Stimulated activated naive CD8-positive, alpha-beta T cell treated with anti-CD3 and anti-CD28 coated beads, Interleukin-15, amount 100 ng/mL, for 72 hours (primary cell): ENCODE measurements at regions not wholly inside any gene's neighbourhood (a gene's known extent, or its start where the extent isn't known, plus 50 kb on each side); places are given as distances from the start of the nearest gene placed in this dataset.

ENCODE experiments used
- ATAC-seq: fragments of 150-1000 bp; cut with Tn5 transposase; 2 replicates; pipeline ENCODE4 v1.10.0; 2021; ENCODE audit warnings: mild to moderate bottlenecking, moderate library complexity
- DNase-seq, 2 donors: peaks; one replicate each; pipeline ENCODE4 v3.0.0; 2021 to 2022
- H3K27ac Mint-ChIP-seq, 2 donors: one replicate each; pipeline ENCODE4 v1.8.0; 2022; ENCODE audit warnings: mild to moderate bottlenecking in 2 of 2, mixed read lengths in 2 of 2, moderate library complexity in 2 of 2
- H3K27me3 Mint-ChIP-seq: one replicate; pipeline ENCODE4 v1.8.0; 2022; ENCODE audit warnings: mixed read lengths
- H3K4me1 Mint-ChIP-seq: one replicate; pipeline ENCODE4 v1.8.0; 2022; ENCODE audit warnings: mild to moderate bottlenecking, mixed read lengths
- H3K4me3 Mint-ChIP-seq, 2 donors: one replicate each; pipeline ENCODE4 v1.8.0; 2022; ENCODE audit warnings: mild to moderate bottlenecking in 2 of 2, mixed read lengths in 2 of 2, moderate library complexity in 1 of 2
- H3K9me3 Mint-ChIP-seq, 2 donors: one replicate each; pipeline ENCODE4 v1.8.0; 2022; ENCODE audit warnings: mixed read lengths in 2 of 2

- no peak for DNase-seq
- Mint-ChIP-seq H3K27ac (no peak overlapping the region), H3K4me1 (no peaks in the 10 kb centered on the region), H3K4me3 (no peak overlapping the region), H3K9me3 (peaks cover 0 to 7% of the 10 kb centered on the region in 2 donors), H3K27me3 (no peaks in the 10 kb centered on the region)
- no peak for ATAC-seq
These were observed 179.9 kb upstream of the CHRM2 start for GRCh38 chr7:136688601-136689000.

GRCh38 chr7:136687693-136688322, 180.6 kb upstream of the CHRM2 start:
- Mint-ChIP-seq H3K27ac (no peak overlapping the region), H3K27me3 (no peaks in the 10 kb centered on the region), H3K9me3 (peaks cover 0 to 7% of the 10 kb centered on the region in 2 donors), H3K4me1 (no peaks in the 10 kb centered on the region), H3K4me3 (no peak overlapping the region)
- no peak for DNase-seq
- no peak for ATAC-seq

DNA sequence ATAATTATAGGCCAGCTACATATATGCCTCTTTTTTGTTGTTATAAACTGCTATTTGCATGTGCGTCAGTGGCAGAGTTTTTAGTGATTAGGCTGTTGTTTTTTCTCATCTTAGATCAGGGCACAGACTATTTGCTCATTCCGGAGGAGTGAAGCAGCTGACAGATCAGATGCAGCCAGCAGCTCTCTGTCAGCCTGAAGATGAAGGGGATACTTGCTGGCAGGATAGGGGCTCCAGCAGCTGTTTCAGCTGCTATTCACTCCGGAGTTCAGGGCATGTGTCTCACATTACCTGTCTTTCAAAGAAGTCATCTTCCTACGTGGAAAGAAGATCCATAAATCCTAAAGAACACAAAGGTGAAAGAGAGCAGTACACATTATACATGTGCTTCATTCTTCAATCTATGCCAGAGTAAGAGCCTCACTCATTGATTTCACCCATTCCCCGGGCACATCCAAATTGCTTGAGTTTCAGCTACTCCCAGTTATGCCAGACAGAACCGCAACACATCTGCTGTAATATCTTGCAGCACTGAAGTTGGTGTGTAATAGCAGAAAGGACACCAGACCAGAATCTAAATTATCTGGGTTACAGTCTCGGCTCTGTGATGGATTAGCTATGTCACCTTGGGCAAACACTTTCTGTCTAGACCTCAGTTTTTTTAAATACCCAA, 182.8 kb upstream of the CHRM2 start:
- DNase-seq (no peak), ATAC-seq (no peak)
- H3K27ac Mint-ChIP-seq: no peak overlapping the region
- no peak overlapping the region for H3K4me3 Mint-ChIP-seq
- H3K4me1 Mint-ChIP-seq: no peaks in the 10 kb centered on the region
- peaks cover 7% of the 10 kb centered on the region in 2 donors for H3K9me3 Mint-ChIP-seq
- H3K27me3 Mint-ChIP-seq: no peaks in the 10 kb centered on the region

- Mint-ChIP-seq H3K27me3 (no peaks in the 10 kb centered on the region), H3K27ac (no peak overlapping the region), H3K4me1 (no peaks in the 10 kb centered on the region), H3K9me3 (peaks cover 17 to 34% of the 10 kb centered on the region in 2 donors), H3K4me3 (no peak overlapping the region)
- DNase-seq: no peak
- ATAC-seq: no peak
These were observed 190.7 kb upstream of the CHRM2 start for GRCh38 chr7:136677471-136678365.

DNA sequence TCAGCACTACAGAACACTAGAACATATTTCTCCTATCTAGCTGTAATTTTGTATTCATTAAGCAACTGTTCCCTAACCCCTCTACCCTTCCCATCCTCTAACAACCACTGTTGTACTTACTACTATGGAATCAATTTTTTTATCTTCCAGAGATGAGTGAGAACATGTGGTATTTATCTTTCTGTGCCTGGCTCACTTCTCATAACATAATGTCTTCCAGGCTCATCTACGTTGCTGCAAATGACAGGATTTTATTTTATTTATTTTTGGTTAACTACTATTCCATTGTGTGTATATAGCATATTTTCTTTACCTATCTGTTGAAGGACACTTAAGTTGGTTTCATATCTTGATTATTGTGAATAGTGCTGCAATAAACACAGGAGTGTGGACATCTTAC, 200.9 kb upstream of the CHRM2 start:
- no peaks in the 10 kb centered on the region for H3K27me3 Mint-ChIP-seq

DNA sequence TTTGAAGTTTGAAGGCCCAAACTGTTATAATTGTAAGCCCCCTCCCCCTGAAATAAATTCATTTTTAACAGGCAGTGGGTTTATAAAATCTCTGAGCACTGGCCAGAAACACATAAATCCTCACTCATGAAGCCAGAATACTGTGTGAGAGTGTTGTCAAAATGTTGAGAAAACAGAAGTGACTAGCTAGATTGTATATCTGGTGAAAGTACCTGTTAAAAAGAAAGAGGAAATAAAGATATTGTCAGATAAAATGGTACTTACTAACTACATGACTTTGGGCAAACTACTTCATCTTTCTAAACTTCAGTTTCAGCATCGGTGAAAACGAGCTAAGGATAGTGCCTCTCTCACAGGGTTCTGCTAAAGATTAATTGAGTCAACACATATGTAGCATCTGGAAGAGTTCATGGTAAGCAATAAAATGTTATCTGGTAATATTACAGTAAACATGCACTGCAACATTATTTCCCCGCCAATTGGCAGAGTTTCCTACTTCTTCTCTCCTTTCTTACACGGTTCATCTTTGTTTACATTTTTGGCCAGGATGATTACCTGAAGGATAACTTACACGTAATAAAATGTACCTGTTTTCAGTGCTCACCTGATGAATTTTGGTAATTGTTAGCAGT, 202.5 kb upstream of the CHRM2 start:
- H3K9me3 Mint-ChIP-seq: peaks cover 3 to 8% of the 10 kb centered on the region in 2 donors
- ATAC-seq: no peak
- no peaks in the 10 kb centered on the region for H3K27me3 Mint-ChIP-seq
- no peaks in the 10 kb centered on the region for H3K4me1 Mint-ChIP-seq
- DNase-seq: no peak
- H3K4me3 Mint-ChIP-seq: no peak overlapping the region
- no peak overlapping the region for H3K27ac Mint-ChIP-seq

More for the DNA sequence above, 200.9 kb upstream of the CHRM2 start:
- no peak for ATAC-seq
- no peak overlapping the region for H3K27ac Mint-ChIP-seq
- H3K4me1 Mint-ChIP-seq: no peaks in the 10 kb centered on the region
- H3K4me3 Mint-ChIP-seq: no peak overlapping the region
- H3K9me3 Mint-ChIP-seq: peaks cover 12 to 13% of the 10 kb centered on the region in 2 donors
- DNase-seq: no peak

DNA sequence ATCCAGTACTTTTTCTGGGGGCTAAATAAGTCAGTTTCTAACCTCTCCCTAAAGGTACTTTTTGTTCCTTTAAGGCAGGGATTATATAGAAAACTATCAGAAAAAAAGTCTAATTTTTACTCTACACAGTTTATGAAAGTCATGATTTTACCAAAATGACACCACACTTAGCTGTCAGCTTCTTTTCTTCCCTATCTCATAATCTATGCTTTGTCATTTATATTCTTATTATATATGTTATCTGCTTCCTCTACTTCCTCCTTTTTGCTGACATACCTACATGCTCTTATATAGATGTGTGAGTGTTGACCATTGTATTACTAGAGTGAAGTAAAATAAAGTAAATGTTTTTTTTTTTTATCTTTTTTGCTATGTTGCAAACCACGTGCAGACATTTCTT, 203.9 kb upstream of the CHRM2 start:
- Mint-ChIP-seq H3K4me1 (no peaks in the 10 kb centered on the region), H3K27me3 (no peaks in the 10 kb centered on the region), H3K9me3 (peaks cover 3 to 8% of the 10 kb centered on the region in 2 donors), H3K27ac (no peak overlapping the region), H3K4me3 (no peak overlapping the region)
- DNase-seq (no peak), ATAC-seq (no peak)

GRCh38 chr7:136657482-136657921, 210.9 kb upstream of the CHRM2 start:
- Mint-ChIP-seq H3K4me1 (no peaks in the 10 kb centered on the region), H3K27ac (no peak overlapping the region), H3K9me3 (peaks cover 8 to 25% of the 10 kb centered on the region in 2 donors), H3K4me3 (no peak overlapping the region), H3K27me3 (no peaks in the 10 kb centered on the region)
- DNase-seq (no peak), ATAC-seq (no peak)

GRCh38 chr7:136656516-136656915, 211.9 kb upstream of the CHRM2 start:
- peaks cover 4 to 18% of the 10 kb centered on the region in 2 donors for H3K9me3 Mint-ChIP-seq
- no peak overlapping the region for H3K4me3 Mint-ChIP-seq
- no peak overlapping the region for H3K27ac Mint-ChIP-seq
- ATAC-seq: no peak
- no peaks in the 10 kb centered on the region for H3K27me3 Mint-ChIP-seq
- no peaks in the 10 kb centered on the region for H3K4me1 Mint-ChIP-seq
- DNase-seq: no peak

- H3K4me3 Mint-ChIP-seq: no peak overlapping the region
- ATAC-seq: no peak
- peaks cover 10 to 18% of the 10 kb centered on the region in 2 donors for H3K9me3 Mint-ChIP-seq
These were observed 213.0 kb upstream of the CHRM2 start for GRCh38 chr7:136655414-136655813.

DNA sequence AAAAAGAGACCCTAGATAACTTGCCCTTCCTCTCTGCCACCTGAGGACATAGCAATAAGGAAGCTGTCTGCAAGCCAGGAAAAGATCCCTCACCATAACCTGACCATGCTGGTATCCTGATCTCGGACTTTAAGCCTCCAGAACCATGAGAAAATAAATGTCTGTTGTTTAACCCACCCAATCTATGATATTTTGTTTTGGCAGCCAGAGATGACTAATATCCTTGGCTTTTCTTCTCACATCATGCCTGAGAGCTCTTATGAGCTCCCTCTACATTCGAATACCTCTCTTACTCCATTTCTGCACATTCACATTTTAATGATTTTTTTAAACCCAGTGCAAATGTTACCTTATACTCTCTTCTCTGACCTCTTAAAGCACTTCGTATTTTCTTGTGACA, 214.0 kb upstream of the CHRM2 start:
- Mint-ChIP-seq H3K27ac (no peak overlapping the region), H3K9me3 (peaks cover 15 to 18% of the 10 kb centered on the region in 2 donors), H3K4me1 (no peaks in the 10 kb centered on the region), H3K4me3 (no peak overlapping the region), H3K27me3 (no peaks in the 10 kb centered on the region)
- DNase-seq (no peak), ATAC-seq (no peak)

More at GRCh38 chr7:136655414-136655813, 213.0 kb upstream of the CHRM2 start:
- no peaks in the 10 kb centered on the region for H3K4me1 Mint-ChIP-seq
- H3K27ac Mint-ChIP-seq: no peak overlapping the region
- no peak for DNase-seq
- no peaks in the 10 kb centered on the region for H3K27me3 Mint-ChIP-seq

- Mint-ChIP-seq H3K27ac (no peak overlapping the region), H3K27me3 (no peaks in the 10 kb centered on the region), H3K9me3 (peaks cover 18 to 26% of the 10 kb centered on the region in 2 donors), H3K4me3 (no peak overlapping the region), H3K4me1 (no peaks in the 10 kb centered on the region)
- DNase-seq (no peak), ATAC-seq (no peak)
These were observed 215.6 kb upstream of the CHRM2 start for GRCh38 chr7:136652635-136653370.

GRCh38 chr7:136640977-136641376, 227.5 kb upstream of the CHRM2 start:
- H3K27ac Mint-ChIP-seq: no peak overlapping the region
- ATAC-seq (no peak), DNase-seq (no peak)
- peaks cover 0 to 7% of the 10 kb centered on the region in 2 donors for H3K9me3 Mint-ChIP-seq
- no peaks in the 10 kb centered on the region for H3K4me1 Mint-ChIP-seq
- no peaks in the 10 kb centered on the region for H3K27me3 Mint-ChIP-seq
- H3K4me3 Mint-ChIP-seq: no peak overlapping the region

- Mint-ChIP-seq H3K27me3 (no peaks in the 10 kb centered on the region), H3K27ac (no peak overlapping the region), H3K4me1 (no peaks in the 10 kb centered on the region), H3K9me3 (peaks cover 7 to 16% of the 10 kb centered on the region in 2 donors), H3K4me3 (no peak overlapping the region)
- ATAC-seq (no peak), DNase-seq (no peak)
These were observed 230.6 kb upstream of the CHRM2 start for GRCh38 chr7:136637813-136638212.

GRCh38 chr7:136635751-136636150, 232.7 kb upstream of the CHRM2 start:
- H3K9me3 Mint-ChIP-seq: peaks cover 9 to 16% of the 10 kb centered on the region in 2 donors
- DNase-seq (no peak), ATAC-seq (no peak)
- no peak overlapping the region for H3K27ac Mint-ChIP-seq
- no peak overlapping the region for H3K4me3 Mint-ChIP-seq
- H3K27me3 Mint-ChIP-seq: no peaks in the 10 kb centered on the region
- no peaks in the 10 kb centered on the region for H3K4me1 Mint-ChIP-seq
